SK-N-SH (cell line): ENCODE measurements at regions not wholly inside any gene's neighbourhood (a gene's known extent, or its start where the extent isn't known, plus 50 kb on each side); places are given as distances from the start of the nearest gene placed in this dataset.

ENCODE experiments used
- CTCF ChIA-PET: fragments of 300-600, 350-600 bp; formaldehyde crosslinking; extraction: SDS; loops from one replicate; lab custom pipeline; 2021; lab: Yijun Ruan, JAX
- POLR2A ChIA-PET: fragments of 350-600 bp; sonication (Branson Sonifier 250); formaldehyde crosslinking; extraction: SDS; loops from one replicate; lab custom pipeline; 2020; ENCODE audit warnings: antibody characterized with exemption, inconsistent platforms; lab: Yijun Ruan, JAX
- DNase-seq: peaks from one replicate; pipeline ENCODE4 v3.0.0; 2012
- H2AFZ ChIP-seq: fragments of 200-600 bp; sonication (generic); 2 replicates; pipeline ENCODE4 v1.8.1; 2016; ENCODE audit warnings: antibody characterized with exemption, mild to moderate bottlenecking, low read depth
- H3F3A ChIP-seq: fragments of 200-600 bp; sonication (generic); replicated peaks from 2 replicates; pipeline ENCODE3; 2016; ENCODE audit warnings: antibody characterized with exemption, mild to moderate bottlenecking; ENCODE audit not compliant: insufficient read depth
- H3K27ac ChIP-seq, 2 experiments: fragments of 200-500 bp in 1 of 2; fragments of 200-600 bp in 1 of 2; sonication (Bioruptor generic) in 1 of 2; sonication (generic), shearing (Covaris generic) in 1 of 2; 2 replicates each; pipeline versions ENCODE4 v1.5.1 to v1.6.1; 2014 to 2016; ENCODE audit warnings: low read depth in 2 of 2, inconsistent platforms in 1 of 2, low read length in 1 of 2, mild to moderate bottlenecking in 1 of 2, mixed read lengths in 1 of 2
- H3K27me3 ChIP-seq: fragments of 200-600 bp; sonication (generic), shearing (Covaris generic); 2 replicates; pipeline ENCODE4 v1.6.1; 2016; ENCODE audit warnings: mixed run types; ENCODE audit not compliant: insufficient read depth
- H3K36me3 ChIP-seq, 2 experiments: fragments of 200-500 bp in 1 of 2; fragments of 200-600 bp in 1 of 2; sonication (Bioruptor generic) in 1 of 2; sonication (generic) in 1 of 2; replicated peaks in 1 of 2; 2 replicates each; pipeline versions ENCODE3 to v1.5.1; 2014 to 2016; ENCODE audit warnings: low read length in 1 of 2, mild to moderate bottlenecking in 1 of 2; ENCODE audit not compliant: insufficient read depth in 2 of 2, control insufficient read depth in 1 of 2
- H3K4me1 ChIP-seq, 2 experiments: fragments of 200-500 bp in 1 of 2; fragments of 200-600 bp in 1 of 2; sonication (Bioruptor generic) in 1 of 2; sonication (generic), shearing (Covaris generic) in 1 of 2; 2 replicates each; pipeline versions ENCODE4 v1.5.1 to v1.6.1; 2014 to 2016; ENCODE audit warnings: low read depth in 1 of 2, low read length in 1 of 2, mixed run types in 1 of 2; ENCODE audit not compliant: insufficient read depth in 2 of 2, control insufficient read depth in 1 of 2
- H3K4me2 ChIP-seq: fragments of 200-600 bp; sonication (generic), shearing (Covaris generic); 2 replicates; pipeline ENCODE4 v1.6.1; 2017; ENCODE audit warnings: mixed run types
- H3K4me3 ChIP-seq, 2 experiments: fragments of 200-500 bp in 1 of 2; fragments of 200-600 bp in 1 of 2; sonication (Bioruptor generic) in 1 of 2; sonication (generic), shearing (Covaris generic) in 1 of 2; 2 replicates each; pipeline versions ENCODE4 v1.5.1 to v1.8.1; 2014 to 2016; ENCODE audit warnings: low read depth in 2 of 2, inconsistent platforms in 1 of 2, low read length in 1 of 2, mild to moderate bottlenecking in 1 of 2, mixed read lengths in 1 of 2, moderate library complexity in 1 of 2
- H3K79me2 ChIP-seq: fragments of 200-600 bp; sonication (generic); 2 replicates; pipeline ENCODE4 v1.8.1; 2017; ENCODE audit warnings: mild to moderate bottlenecking; ENCODE audit not compliant: insufficient read depth
- H3K9ac ChIP-seq: fragments of 200-600 bp; sonication (generic); 2 replicates; pipeline ENCODE4 v1.6.1; 2017; ENCODE audit warnings: mixed run types
- H3K9me2 ChIP-seq: fragments of 200-600 bp; sonication (generic); 2 replicates; pipeline ENCODE4 v1.6.1; 2017; ENCODE audit warnings: mixed run types
- H3K9me3 ChIP-seq: fragments of 200-600 bp; sonication (generic); 2 replicates; pipeline ENCODE4 v1.6.1; 2017; ENCODE audit warnings: mixed run types, mild to moderate bottlenecking, moderate library complexity
- H4K20me1 ChIP-seq: fragments of 200-600 bp; sonication (generic); 2 replicates; pipeline ENCODE4 v1.6.1; 2017; ENCODE audit warnings: mild to moderate bottlenecking, mixed run types; ENCODE audit not compliant: insufficient read depth
- CHD2 ChIP-seq: fragments of 150-350 bp; IDR thresholded peaks from 2 replicates; pipeline ENCODE4 v1.6.1; 2018; ENCODE audit warnings: low read length; ENCODE audit not compliant: partially characterized antibody
- JUND ChIP-seq: IDR thresholded peaks from 2 replicates; pipeline ENCODE4 v1.4.0; 2012
- MEF2A ChIP-seq: IDR thresholded peaks from 2 replicates; pipeline ENCODE4 v1.4.0; 2012; ENCODE audit warnings: low read depth, borderline replicate concordance
- NFIC ChIP-seq: IDR thresholded peaks from 2 replicates; pipeline ENCODE4 v1.4.0; 2012; ENCODE audit warnings: borderline replicate concordance
- POLR2AphosphoS5 ChIP-seq: IDR thresholded peaks from 2 replicates; pipeline ENCODE4 v1.6.1; 2012; ENCODE audit warnings: low read depth, low read length
- RCOR1 ChIP-seq: fragments of 150-350 bp; IDR thresholded peaks from 2 replicates; pipeline ENCODE4 v1.6.1; 2017; ENCODE audit warnings: antibody characterized with exemption, low read length
- RFX5 ChIP-seq: IDR thresholded peaks from 2 replicates; pipeline ENCODE4 v1.6.1; 2012; ENCODE audit warnings: mild to moderate bottlenecking, improper control_type of control experiment, low read length
- RXRA ChIP-seq: IDR thresholded peaks from 2 replicates; pipeline ENCODE4 v1.4.0; 2012; ENCODE audit warnings: low read depth, mild to moderate bottlenecking, borderline replicate concordance
- SIN3A ChIP-seq: IDR thresholded peaks from 2 replicates; pipeline ENCODE4 v1.6.1; 2012; ENCODE audit warnings: low read depth, mild to moderate bottlenecking, low read length, moderate library complexity, borderline replicate concordance
- TCF12 ChIP-seq: IDR thresholded peaks from 2 replicates; pipeline ENCODE4 v1.4.0; 2012
- TEAD4 ChIP-seq: IDR thresholded peaks from 2 replicates; pipeline ENCODE4 v1.4.0; 2012; ENCODE audit warnings: mild to moderate bottlenecking, borderline replicate concordance; ENCODE audit not compliant: insufficient read depth
- YY1 ChIP-seq: IDR thresholded peaks from 2 replicates; pipeline ENCODE4 v1.4.0; 2012; ENCODE audit warnings: low read depth, mild to moderate bottlenecking
- whole genome bisulfite sequencing: methylation state at CpG from one replicate; pipeline ENCODE4 v1.1.6; 2017; ENCODE audit warnings: low lambda C conversion rate; 5-methylcytosine and 5-hydroxymethylcytosine counted together
- TF ChIP-seq, protein P1 (sequence below): fragments of 150-350 bp; IDR thresholded peaks from 2 replicates; pipeline ENCODE4 v1.6.1; 2016; ENCODE audit warnings: mild to moderate bottlenecking, low read depth, low read length
- TF ChIP-seq, protein P2 (sequence below): IDR thresholded peaks from 2 replicates; pipeline ENCODE4 v1.4.0; 2012; ENCODE audit warnings: low read depth, borderline replicate concordance
- TF ChIP-seq, protein P3 (sequence below): IDR thresholded peaks from 2 replicates; pipeline ENCODE4 v1.6.1; 2012; ENCODE audit warnings: mild to moderate bottlenecking, low read depth, low read length, moderate library complexity
- TF ChIP-seq, protein P4 (sequence below): fragments of 200-600 bp; sonication (generic); IDR thresholded peaks from 2 replicates; pipeline ENCODE4 v1.6.1; 2017; ENCODE audit warnings: antibody characterized with exemption, mild to moderate bottlenecking, moderate library complexity

DNA sequence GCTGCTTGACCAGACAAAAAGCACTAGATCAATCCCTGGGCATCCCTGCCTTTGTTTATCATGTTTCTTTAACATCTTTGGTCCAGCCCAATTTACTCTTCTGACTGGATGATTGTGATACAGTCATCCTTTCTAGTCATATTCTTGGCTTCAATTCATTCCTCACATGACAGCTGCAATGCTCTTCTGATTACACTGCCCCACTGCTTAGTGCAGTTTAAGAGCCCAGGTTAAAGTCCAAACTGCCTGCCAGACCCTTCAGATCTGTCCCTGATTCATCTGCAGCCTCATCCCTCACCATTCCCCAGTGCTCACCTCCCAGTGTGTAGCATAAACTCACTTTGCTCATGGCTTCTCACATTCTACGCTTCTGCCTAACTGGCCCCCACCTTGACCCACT lies 383.8 kb downstream of the TNS3 start (continued):
- TF ChIP-seq, protein P1, sequence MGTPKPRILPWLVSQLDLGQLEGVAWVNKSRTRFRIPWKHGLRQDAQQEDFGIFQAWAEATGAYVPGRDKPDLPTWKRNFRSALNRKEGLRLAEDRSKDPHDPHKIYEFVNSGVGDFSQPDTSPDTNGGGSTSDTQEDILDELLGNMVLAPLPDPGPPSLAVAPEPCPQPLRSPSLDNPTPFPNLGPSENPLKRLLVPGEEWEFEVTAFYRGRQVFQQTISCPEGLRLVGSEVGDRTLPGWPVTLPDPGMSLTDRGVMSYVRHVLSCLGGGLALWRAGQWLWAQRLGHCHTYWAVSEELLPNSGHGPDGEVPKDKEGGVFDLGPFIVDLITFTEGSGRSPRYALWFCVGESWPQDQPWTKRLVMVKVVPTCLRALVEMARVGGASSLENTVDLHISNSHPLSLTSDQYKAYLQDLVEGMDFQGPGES = no peak
- TF ChIP-seq MEF2A (no peak), JUND (no peak), NFIC (no peak), RCOR1 (no peak)

DNA sequence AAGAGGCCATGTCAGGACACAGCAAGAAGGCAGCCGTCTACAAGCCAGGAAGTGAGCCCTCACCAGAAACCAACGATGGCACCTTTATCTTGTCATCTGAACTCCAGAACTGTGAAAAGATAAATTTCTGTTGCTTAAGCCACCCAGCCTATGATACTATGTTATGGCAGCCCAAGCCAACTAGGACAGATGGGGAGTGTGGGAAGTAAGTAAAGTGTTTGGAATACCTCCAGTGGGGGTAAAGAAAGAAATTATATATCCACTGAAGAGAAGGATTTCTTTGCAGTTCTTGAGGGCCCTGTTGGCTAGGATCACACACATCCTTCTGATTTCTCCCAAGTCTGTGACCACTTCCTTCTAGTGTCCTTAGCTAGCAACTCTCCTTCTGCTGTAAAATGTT lies 384.4 kb downstream of the TNS3 start:
- TF ChIP-seq, protein P2, sequence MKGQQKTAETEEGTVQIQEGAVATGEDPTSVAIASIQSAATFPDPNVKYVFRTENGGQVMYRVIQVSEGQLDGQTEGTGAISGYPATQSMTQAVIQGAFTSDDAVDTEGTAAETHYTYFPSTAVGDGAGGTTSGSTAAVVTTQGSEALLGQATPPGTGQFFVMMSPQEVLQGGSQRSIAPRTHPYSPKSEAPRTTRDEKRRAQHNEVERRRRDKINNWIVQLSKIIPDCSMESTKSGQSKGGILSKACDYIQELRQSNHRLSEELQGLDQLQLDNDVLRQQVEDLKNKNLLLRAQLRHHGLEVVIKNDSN = no peak
- TF ChIP-seq SIN3A (no peak), JUND (no peak), YY1 (no peak), RCOR1 (no peak), RXRA (no peak), RFX5 (no peak), POLR2AphosphoS5 (no peak), TCF12 (no peak), TEAD4 (no peak), CHD2 (no peak)
- TF ChIP-seq, protein P3, sequence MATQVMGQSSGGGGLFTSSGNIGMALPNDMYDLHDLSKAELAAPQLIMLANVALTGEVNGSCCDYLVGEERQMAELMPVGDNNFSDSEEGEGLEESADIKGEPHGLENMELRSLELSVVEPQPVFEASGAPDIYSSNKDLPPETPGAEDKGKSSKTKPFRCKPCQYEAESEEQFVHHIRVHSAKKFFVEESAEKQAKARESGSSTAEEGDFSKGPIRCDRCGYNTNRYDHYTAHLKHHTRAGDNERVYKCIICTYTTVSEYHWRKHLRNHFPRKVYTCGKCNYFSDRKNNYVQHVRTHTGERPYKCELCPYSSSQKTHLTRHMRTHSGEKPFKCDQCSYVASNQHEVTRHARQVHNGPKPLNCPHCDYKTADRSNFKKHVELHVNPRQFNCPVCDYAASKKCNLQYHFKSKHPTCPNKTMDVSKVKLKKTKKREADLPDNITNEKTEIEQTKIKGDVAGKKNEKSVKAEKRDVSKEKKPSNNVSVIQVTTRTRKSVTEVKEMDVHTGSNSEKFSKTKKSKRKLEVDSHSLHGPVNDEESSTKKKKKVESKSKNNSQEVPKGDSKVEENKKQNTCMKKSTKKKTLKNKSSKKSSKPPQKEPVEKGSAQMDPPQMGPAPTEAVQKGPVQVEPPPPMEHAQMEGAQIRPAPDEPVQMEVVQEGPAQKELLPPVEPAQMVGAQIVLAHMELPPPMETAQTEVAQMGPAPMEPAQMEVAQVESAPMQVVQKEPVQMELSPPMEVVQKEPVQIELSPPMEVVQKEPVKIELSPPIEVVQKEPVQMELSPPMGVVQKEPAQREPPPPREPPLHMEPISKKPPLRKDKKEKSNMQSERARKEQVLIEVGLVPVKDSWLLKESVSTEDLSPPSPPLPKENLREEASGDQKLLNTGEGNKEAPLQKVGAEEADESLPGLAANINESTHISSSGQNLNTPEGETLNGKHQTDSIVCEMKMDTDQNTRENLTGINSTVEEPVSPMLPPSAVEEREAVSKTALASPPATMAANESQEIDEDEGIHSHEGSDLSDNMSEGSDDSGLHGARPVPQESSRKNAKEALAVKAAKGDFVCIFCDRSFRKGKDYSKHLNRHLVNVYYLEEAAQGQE = no peak
- TF ChIP-seq, protein P4, sequence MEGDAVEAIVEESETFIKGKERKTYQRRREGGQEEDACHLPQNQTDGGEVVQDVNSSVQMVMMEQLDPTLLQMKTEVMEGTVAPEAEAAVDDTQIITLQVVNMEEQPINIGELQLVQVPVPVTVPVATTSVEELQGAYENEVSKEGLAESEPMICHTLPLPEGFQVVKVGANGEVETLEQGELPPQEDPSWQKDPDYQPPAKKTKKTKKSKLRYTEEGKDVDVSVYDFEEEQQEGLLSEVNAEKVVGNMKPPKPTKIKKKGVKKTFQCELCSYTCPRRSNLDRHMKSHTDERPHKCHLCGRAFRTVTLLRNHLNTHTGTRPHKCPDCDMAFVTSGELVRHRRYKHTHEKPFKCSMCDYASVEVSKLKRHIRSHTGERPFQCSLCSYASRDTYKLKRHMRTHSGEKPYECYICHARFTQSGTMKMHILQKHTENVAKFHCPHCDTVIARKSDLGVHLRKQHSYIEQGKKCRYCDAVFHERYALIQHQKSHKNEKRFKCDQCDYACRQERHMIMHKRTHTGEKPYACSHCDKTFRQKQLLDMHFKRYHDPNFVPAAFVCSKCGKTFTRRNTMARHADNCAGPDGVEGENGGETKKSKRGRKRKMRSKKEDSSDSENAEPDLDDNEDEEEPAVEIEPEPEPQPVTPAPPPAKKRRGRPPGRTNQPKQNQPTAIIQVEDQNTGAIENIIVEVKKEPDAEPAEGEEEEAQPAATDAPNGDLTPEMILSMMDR = no peak
- H3K79me2 ChIP-seq = no peaks in the 10 kb centered on the region
- ChIA-PET POLR2A (no interaction called here), CTCF (interaction anchor here (1.0 to 6.1 kb wide), 3 partner anchors 16 to 1275 kb away, joined by 3 to 28 read pairs (median 10); no protein-coding TSS in a partner anchor)
- H3K4me2 ChIP-seq = no peak overlapping the region
- H3K4me3 ChIP-seq = no peak overlapping the region
- no peak for DNase-seq
- no peaks in the 10 kb centered on the region for H3F3A ChIP-seq
- no peak overlapping the region for H3K9ac ChIP-seq
- WGBS = 33% methylated on average over 2 of the region's 2 CpGs
- no peak overlapping the region for H3K27ac ChIP-seq
- H3K36me3 ChIP-seq = no peaks in the 10 kb centered on the region
- no peak overlapping the region for H2AFZ ChIP-seq
- H4K20me1 ChIP-seq = no peaks in the 10 kb centered on the region
- no peaks in the 10 kb centered on the region; a peak in 1 of 4 replicates for H3K4me1 ChIP-seq
- H3K9me3 ChIP-seq = no peaks in the 10 kb centered on the region
- no peaks in the 10 kb centered on the region for H3K9me2 ChIP-seq
- peaks cover 13% of the 10 kb centered on the region; the same call in 1 of the 2 replicates for H3K27me3 ChIP-seq
